Chondrocyte (in vitro differentiated cells): ENCODE measurements at regions not wholly inside any gene's neighbourhood (a gene's known extent, or its start where the extent isn't known, plus 50 kb on each side); places are given as distances from the start of the nearest gene placed in this dataset.

Experiments used
- DNase-seq: peaks from one replicate; pipeline ENCODE4 v3.0.0; 2021; ENCODE audit warnings: mixed read lengths, low spot score
- H3K27ac Mint-ChIP-seq: one replicate; pipeline ENCODE4 v1.8.0; 2021; ENCODE audit warnings: mild to moderate bottlenecking, moderate library complexity, mixed read lengths; ENCODE audit not compliant: unreplicated experiment
- H3K27me3 Mint-ChIP-seq: 2 replicates; pipeline ENCODE4 v1.8.0; 2021; ENCODE audit warnings: low read depth, mixed read lengths
- H3K36me3 Mint-ChIP-seq: 2 replicates; pipeline ENCODE4 v1.8.0; 2021; ENCODE audit warnings: low read depth, mixed read lengths
- H3K4me1 Mint-ChIP-seq: 2 replicates; pipeline ENCODE4 v1.8.0; 2021; ENCODE audit warnings: low read depth, mild to moderate bottlenecking, mixed read lengths
- H3K4me3 Mint-ChIP-seq: one replicate; pipeline ENCODE4 v1.8.0; 2021; ENCODE audit warnings: mild to moderate bottlenecking, moderate library complexity, mixed read lengths; ENCODE audit not compliant: unreplicated experiment
- H3K9me3 Mint-ChIP-seq: 2 replicates; pipeline ENCODE4 v1.8.0; 2021; ENCODE audit warnings: low read depth, mixed read lengths
- TF ChIP-seq, protein P1 (sequence below): fragments of 200-600 bp; sonication (generic); IDR thresholded peaks from 2 replicates; pipeline ENCODE4 v1.5.0; 2021; ENCODE audit warnings: antibody characterized with exemption, mild to moderate bottlenecking, moderate library complexity

DNA sequence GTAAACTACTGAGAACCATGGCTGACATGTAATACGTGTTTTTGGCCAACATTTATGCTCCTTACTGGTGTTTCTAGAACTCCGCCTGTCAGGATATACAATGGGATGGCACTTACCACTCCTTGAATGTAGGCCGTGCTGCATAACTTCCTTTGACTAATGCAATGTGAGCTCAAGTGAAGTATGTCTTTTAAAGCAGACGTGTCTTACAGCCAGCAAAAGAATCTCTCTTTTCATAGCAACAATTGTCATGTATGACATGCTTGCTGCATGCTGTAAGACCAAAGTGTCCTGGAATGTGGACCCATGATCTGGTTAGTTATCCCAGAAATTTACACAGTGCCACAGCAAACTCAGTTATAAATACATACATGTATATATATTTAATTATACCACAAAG, 1202.7 kb upstream of the PIK3C3 start:
- H3K36me3 Mint-ChIP-seq: no peaks in the 10 kb centered on the region
- no peaks in the 10 kb centered on the region for H3K27me3 Mint-ChIP-seq
- TF ChIP-seq, protein P1, sequence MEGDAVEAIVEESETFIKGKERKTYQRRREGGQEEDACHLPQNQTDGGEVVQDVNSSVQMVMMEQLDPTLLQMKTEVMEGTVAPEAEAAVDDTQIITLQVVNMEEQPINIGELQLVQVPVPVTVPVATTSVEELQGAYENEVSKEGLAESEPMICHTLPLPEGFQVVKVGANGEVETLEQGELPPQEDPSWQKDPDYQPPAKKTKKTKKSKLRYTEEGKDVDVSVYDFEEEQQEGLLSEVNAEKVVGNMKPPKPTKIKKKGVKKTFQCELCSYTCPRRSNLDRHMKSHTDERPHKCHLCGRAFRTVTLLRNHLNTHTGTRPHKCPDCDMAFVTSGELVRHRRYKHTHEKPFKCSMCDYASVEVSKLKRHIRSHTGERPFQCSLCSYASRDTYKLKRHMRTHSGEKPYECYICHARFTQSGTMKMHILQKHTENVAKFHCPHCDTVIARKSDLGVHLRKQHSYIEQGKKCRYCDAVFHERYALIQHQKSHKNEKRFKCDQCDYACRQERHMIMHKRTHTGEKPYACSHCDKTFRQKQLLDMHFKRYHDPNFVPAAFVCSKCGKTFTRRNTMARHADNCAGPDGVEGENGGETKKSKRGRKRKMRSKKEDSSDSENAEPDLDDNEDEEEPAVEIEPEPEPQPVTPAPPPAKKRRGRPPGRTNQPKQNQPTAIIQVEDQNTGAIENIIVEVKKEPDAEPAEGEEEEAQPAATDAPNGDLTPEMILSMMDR: no peak
- no peak overlapping the region for H3K4me3 Mint-ChIP-seq
- H3K4me1 Mint-ChIP-seq: no peaks in the 10 kb centered on the region
- DNase-seq: no peak
- no peaks in the 10 kb centered on the region for H3K9me3 Mint-ChIP-seq
- H3K27ac Mint-ChIP-seq: no peak overlapping the region

DNA sequence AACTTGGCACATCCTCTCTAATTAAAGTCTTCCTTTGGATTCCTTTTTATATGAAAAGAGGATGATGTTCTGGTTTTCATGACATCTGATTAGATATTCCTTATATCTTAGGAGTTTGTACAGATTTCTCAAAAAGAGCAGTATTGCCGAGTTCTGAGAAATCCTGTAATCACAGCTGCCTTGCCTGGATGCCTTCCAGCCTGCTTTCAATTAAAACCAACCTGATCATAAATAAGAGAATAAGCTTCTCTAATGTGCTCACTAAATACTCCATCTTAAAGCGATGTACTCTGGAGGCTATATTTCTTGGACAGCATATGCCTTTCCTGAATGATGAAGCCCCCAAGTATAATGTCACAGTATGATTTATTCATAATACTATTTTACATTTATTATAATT, 1203.8 kb upstream of the PIK3C3 start:
- H3K4me3 Mint-ChIP-seq: no peak overlapping the region
- no peaks in the 10 kb centered on the region for H3K36me3 Mint-ChIP-seq
- DNase-seq: no peak
- no peak overlapping the region for H3K27ac Mint-ChIP-seq
- H3K9me3 Mint-ChIP-seq: no peaks in the 10 kb centered on the region
- TF ChIP-seq, protein P1: no peak
- H3K4me1 Mint-ChIP-seq: no peaks in the 10 kb centered on the region
- H3K27me3 Mint-ChIP-seq: peaks cover under 1% of the 10 kb centered on the region

DNA sequence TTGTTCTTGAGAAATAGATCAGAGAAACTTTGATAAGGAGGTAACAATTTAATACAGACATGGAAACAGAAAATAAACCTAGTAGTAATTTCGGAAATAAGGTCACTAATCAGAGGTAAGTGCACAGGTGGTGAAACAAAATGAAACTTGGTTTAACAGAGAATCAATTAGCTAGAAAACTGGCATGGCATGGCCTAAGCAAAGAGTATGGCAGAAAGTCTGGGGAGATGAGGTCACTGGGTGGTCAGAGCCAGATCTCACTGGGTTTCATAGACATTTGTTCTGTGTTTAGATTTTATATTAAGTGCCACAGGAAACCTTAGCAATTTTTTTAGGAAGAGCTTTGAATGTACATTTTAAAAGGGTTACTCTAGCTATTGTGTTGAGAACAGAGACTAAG, 1216.0 kb upstream of the PIK3C3 start:
- no peak for DNase-seq
- Mint-ChIP-seq H3K9me3 (peaks cover 4% of the 10 kb centered on the region), H3K4me3 (no peak overlapping the region), H3K4me1 (no peaks in the 10 kb centered on the region), H3K36me3 (no peaks in the 10 kb centered on the region), H3K27ac (no peak overlapping the region), H3K27me3 (no peaks in the 10 kb centered on the region)
- TF ChIP-seq, protein P1: no peak

- H3K4me1 Mint-ChIP-seq: no peaks in the 10 kb centered on the region
- no peaks in the 10 kb centered on the region for H3K36me3 Mint-ChIP-seq
- H3K27ac Mint-ChIP-seq: no peak overlapping the region
- no peak for DNase-seq
- TF ChIP-seq, protein P1: no peak
- no peaks in the 10 kb centered on the region for H3K27me3 Mint-ChIP-seq
- H3K4me3 Mint-ChIP-seq: no peak overlapping the region
- peaks cover 4% of the 10 kb centered on the region for H3K9me3 Mint-ChIP-seq
Measured at GRCh38 chr18:40738321-40738880, 1216.6 kb upstream of the PIK3C3 start.

GRCh38 chr18:40708726-40709125, 1246.3 kb upstream of the PIK3C3 start:
- Mint-ChIP-seq H3K27me3 (peaks cover 3% of the 10 kb centered on the region), H3K36me3 (no peaks in the 10 kb centered on the region), H3K4me1 (no peaks in the 10 kb centered on the region), H3K4me3 (no peak overlapping the region), H3K9me3 (no peaks in the 10 kb centered on the region), H3K27ac (no peak overlapping the region)
- TF ChIP-seq, protein P1: no peak
- no peak for DNase-seq
